Liver (tissue), 3 donors: ENCODE measurements at regions not wholly inside any gene's neighbourhood (a gene's known extent, or its start where the extent isn't known, plus 50 kb on each side); places are given as distances from the start of the nearest gene placed in this dataset.

Experiments used
- RAD21 ChIP-seq, 2 donors: IDR thresholded peaks; 2 replicates each; pipeline ENCODE4 v1.6.1; 2016; ENCODE audit warnings: antibody characterized with exemption in 2 of 2, mild to moderate bottlenecking in 2 of 2
- TAF1 ChIP-seq: conservative IDR thresholded peaks from 2 replicates; pipeline ENCODE4 v1.6.1; 2016; ENCODE audit warnings: antibody characterized with exemption, mild to moderate bottlenecking
- TF ChIP-seq, protein P1 (sequence below): IDR thresholded peaks from 2 replicates; pipeline ENCODE4 v1.6.1; 2016; ENCODE audit warnings: antibody characterized with exemption
- TF ChIP-seq, protein P2 (sequence below): fragments of 150-350 bp; IDR thresholded peaks from 2 replicates; pipeline ENCODE4 v1.5.1; 2017; ENCODE audit warnings: improper control_type of control experiment, low read depth, low read length; ENCODE audit not compliant: missing input control
- donor health status: healthy.
- donor health status: healthy.

DNA sequence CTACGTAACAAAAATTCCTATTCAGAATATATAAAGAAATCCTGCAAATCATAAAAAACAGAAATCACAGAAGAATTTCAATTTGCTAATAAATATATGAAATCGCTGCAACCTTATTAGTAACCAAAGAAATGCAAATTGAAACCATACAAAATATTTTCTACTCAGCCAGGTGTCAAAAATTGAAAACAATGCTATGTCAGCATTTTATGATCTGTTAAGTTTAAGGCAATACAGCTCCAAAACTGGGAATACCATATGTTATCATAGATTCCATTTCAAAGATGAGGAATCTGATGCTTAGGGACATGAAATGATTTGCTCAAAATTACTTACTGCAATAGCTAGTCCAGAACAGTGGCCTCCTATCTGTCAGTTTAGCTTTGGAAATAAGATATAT lies 168.9 kb downstream of the ID4 start:
- TF ChIP-seq, protein P1, sequence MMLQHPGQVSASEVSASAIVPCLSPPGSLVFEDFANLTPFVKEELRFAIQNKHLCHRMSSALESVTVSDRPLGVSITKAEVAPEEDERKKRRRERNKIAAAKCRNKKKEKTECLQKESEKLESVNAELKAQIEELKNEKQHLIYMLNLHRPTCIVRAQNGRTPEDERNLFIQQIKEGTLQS: no peak
- TF ChIP-seq TAF1: no peak
- TF ChIP-seq, protein P2, sequence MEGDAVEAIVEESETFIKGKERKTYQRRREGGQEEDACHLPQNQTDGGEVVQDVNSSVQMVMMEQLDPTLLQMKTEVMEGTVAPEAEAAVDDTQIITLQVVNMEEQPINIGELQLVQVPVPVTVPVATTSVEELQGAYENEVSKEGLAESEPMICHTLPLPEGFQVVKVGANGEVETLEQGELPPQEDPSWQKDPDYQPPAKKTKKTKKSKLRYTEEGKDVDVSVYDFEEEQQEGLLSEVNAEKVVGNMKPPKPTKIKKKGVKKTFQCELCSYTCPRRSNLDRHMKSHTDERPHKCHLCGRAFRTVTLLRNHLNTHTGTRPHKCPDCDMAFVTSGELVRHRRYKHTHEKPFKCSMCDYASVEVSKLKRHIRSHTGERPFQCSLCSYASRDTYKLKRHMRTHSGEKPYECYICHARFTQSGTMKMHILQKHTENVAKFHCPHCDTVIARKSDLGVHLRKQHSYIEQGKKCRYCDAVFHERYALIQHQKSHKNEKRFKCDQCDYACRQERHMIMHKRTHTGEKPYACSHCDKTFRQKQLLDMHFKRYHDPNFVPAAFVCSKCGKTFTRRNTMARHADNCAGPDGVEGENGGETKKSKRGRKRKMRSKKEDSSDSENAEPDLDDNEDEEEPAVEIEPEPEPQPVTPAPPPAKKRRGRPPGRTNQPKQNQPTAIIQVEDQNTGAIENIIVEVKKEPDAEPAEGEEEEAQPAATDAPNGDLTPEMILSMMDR: no peak
- TF ChIP-seq RAD21 (IDR thresholded peaks at IDR 0.05): no peak
